ENCODE measurements at regions not wholly inside any gene's neighbourhood (a gene's known extent, or its start where the extent isn't known, plus 50 kb on each side); places are given as distances from the start of the nearest gene placed in this dataset.

GRCh38 chr2:67895227-67895941 lies 167.4 kb downstream of the C1D start:
- no peak for TF ChIP-seq CTCF (conservative IDR thresholded peaks at IDR 0.05)
- H3K27ac ChIP-seq: no peak overlapping the region

DNA sequence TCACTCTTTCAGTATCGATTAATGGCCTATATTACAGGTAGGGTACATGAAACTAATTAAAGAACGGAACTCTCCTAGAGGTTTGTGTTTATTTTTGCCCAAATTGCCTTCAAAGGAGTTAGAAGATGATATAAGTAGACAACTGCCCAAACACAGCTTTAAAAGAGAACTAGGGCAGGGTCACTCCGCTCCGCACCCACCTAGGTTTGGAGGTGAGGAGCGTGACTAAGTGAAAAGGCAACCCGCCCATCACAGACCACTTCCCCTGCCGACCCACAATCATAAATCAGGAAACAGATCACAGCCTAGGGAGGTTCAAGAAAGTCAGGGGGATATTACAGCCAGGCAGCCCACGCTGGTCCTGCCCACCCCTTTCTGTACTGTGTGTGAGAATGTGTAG lies 166.7 kb downstream of the C1D start:
- no peak overlapping the region for H3K27ac ChIP-seq
- TF ChIP-seq CTCF (conservative IDR thresholded peaks at IDR 0.05): no peak

GRCh38 chr2:67896476-67896875 lies 166.3 kb downstream of the C1D start:
- TF ChIP-seq CTCF (conservative IDR thresholded peaks at IDR 0.05): no peak
- no peak overlapping the region for H3K27ac ChIP-seq

DNA sequence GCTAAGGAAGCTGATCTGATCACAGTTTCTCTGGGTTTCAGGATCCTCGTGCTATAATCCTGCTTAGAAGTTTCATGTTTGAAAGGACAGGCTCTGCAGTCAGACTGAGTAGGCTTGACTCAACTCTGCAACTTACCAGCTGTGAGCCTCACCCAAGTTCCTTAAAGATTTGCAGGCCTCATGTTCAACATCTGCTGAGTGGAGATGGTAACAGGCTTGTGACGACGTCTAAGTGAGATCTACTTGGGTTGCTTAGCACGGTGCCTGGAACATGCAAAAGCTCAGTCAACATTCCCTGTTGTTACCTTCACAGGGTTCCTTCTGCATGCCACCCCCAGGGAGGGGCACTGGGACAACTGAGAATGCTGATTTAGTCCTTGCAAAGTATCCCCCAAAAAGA lies 164.2 kb downstream of the C1D start:
- no peak for TF ChIP-seq CTCF (conservative IDR thresholded peaks at IDR 0.05)
- no peak overlapping the region; the same call in 1 of the 2 replicates for H3K27ac ChIP-seq

DNA sequence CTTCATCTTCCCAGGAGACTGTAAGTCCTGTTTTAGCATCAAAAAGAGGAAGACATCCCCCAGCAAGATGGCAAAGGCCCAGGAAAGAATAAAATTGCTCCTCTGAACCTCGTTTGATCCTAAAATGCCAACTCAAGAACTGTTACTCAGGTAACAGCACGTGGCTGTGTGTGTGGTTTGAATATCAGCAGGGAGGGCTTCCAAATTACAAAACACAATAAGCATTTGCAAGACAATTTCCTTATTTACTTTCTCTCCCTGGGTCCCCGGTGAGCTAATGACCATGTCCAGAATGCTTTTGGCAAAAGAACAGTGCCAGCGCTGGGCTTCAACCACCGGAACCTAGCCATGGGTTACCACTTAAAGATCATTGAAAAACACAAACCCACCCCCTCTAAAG lies 163.6 kb downstream of the C1D start:
- no peak overlapping the region; the same call in 1 of the 2 replicates for H3K27ac ChIP-seq
- TF ChIP-seq CTCF (conservative IDR thresholded peaks at IDR 0.05): no peak

DNA sequence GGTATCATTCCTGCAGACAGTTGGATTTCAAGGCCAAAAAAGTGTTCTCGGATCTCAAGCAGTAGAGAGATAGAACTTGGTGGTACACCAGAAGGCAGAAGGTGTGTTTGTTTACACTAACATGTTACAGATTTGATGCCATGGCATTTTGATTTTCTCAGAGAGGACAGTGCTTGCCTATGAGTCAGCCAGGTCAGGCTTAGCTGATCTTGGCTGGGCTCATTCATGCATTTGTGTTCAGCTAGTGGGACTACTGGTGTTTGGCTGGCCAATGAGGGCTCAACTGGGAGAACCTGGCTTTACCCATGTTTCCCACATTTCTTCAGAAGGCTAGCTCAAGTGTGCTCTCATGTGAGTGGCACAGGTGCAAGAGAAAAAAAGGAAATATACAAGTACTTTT lies 162.0 kb downstream of the C1D start:
- no peak overlapping the region for H3K27ac ChIP-seq
- TF ChIP-seq CTCF (conservative IDR thresholded peaks at IDR 0.05): no peak

- no peak for TF ChIP-seq CTCF (conservative IDR thresholded peaks at IDR 0.05)
- H3K27ac ChIP-seq: no peak overlapping the region
These were observed 158.2 kb downstream of the C1D start for GRCh38 chr2:67904566-67904965.
